ENCODE measurements at regions not wholly inside any gene's neighbourhood (a gene's known extent, or its start where the extent isn't known, plus 50 kb on each side); places are given as distances from the start of the nearest gene placed in this dataset.
"Not testable (repeated sequence)": the region's sequence is repeated elsewhere in the genome, so short reads cannot be mapped to it uniquely, and the experiment has no call there.

DNA sequence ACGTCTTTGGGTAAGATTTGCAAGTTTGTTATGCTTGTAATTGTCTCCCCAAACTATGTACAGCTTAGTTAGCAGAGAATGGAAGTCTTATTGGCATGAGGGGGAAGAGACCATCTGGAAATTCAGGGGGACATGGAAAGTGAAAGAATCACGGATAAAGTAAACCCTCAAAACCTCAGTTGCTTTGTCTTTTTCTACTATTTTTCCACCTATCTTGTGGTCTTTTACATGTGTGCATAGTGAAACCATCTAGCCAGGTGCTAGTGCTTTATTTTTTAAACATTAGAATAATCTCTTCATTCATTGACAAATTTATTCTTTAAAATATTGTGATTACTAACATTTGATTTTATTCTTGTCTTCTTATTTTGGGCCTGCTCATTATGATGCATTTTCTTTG lies 441.1 kb upstream of the RORB start:
- H3K36me3 ChIP-seq (ENCODE audit: low read depth, missing control alignments) = no peaks in the 10 kb centered on the region
- no peaks in the 10 kb centered on the region for H3K27me3 ChIP-seq
- no peaks in the 10 kb centered on the region for H3K9me3 ChIP-seq
- 71 to 76% methylated on average over 2 of the region's 2 CpGs for WGBS, 2 donors
- intact Hi-C loops (cut with DNase I; ENCODE audit: low total_unique reads) = no loop called here
- no peak overlapping the region for H3K4me3 ChIP-seq
- no peak for DNase-seq
- no peaks in the 10 kb centered on the region for H3K4me1 ChIP-seq
- no peak overlapping the region for H3K27ac ChIP-seq
- TF ChIP-seq, protein P1, sequence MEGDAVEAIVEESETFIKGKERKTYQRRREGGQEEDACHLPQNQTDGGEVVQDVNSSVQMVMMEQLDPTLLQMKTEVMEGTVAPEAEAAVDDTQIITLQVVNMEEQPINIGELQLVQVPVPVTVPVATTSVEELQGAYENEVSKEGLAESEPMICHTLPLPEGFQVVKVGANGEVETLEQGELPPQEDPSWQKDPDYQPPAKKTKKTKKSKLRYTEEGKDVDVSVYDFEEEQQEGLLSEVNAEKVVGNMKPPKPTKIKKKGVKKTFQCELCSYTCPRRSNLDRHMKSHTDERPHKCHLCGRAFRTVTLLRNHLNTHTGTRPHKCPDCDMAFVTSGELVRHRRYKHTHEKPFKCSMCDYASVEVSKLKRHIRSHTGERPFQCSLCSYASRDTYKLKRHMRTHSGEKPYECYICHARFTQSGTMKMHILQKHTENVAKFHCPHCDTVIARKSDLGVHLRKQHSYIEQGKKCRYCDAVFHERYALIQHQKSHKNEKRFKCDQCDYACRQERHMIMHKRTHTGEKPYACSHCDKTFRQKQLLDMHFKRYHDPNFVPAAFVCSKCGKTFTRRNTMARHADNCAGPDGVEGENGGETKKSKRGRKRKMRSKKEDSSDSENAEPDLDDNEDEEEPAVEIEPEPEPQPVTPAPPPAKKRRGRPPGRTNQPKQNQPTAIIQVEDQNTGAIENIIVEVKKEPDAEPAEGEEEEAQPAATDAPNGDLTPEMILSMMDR (IDR thresholded peaks at IDR 0.05) = no peak
- no peak for TF ChIP-seq POLR2A (IDR thresholded peaks at IDR 0.05)

GRCh38 chr9:74057051-74057450 lies 440.1 kb upstream of the RORB start:
- H3K4me3 ChIP-seq; intact Hi-C loops (cut with DNase I; ENCODE audit: low total_unique reads); H3K9me3 ChIP-seq; H3K27me3 ChIP-seq; H3K36me3 ChIP-seq (ENCODE audit: low read depth, missing control alignments); DNase-seq; H3K4me1 ChIP-seq; H3K27ac ChIP-seq: not testable (repeated sequence)

GRCh38 chr9:74064702-74065101 lies 432.4 kb upstream of the RORB start:
- DNase-seq = no peak
- 65 to 90% methylated on average over 2 of the region's 2 CpGs for WGBS, 2 donors
- no peaks in the 10 kb centered on the region for H3K36me3 ChIP-seq (ENCODE audit: low read depth, missing control alignments)
- H3K4me3 ChIP-seq = no peak overlapping the region
- no peaks in the 10 kb centered on the region for H3K4me1 ChIP-seq
- TF ChIP-seq POLR2A (IDR thresholded peaks at IDR 0.05) = no peak
- TF ChIP-seq, protein P1 (IDR thresholded peaks at IDR 0.05) = no peak
- no peaks in the 10 kb centered on the region for H3K27me3 ChIP-seq
- H3K27ac ChIP-seq = no peak overlapping the region
- H3K9me3 ChIP-seq = no peaks in the 10 kb centered on the region
- intact Hi-C loops (cut with DNase I; ENCODE audit: low total_unique reads) = no loop called here

DNA sequence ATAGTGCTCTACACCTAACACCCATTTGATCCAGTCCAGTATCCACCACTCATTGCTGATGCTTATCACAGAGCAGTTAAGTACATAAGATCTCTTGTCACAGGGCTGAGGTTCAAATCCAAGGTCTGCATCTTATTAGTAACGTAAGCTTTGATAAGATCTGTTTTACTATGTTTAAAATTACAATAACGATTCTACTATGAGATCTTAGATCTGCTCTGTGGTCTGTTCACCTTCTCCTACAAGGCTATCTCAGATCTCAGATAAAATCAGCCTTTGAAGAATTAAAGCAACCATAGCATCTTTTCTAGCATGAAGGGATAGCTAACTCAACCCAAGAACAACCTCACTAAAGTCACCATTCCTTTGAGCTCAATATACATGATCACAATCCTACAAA lies 431.0 kb upstream of the RORB start:
- H3K4me3 ChIP-seq = no peak overlapping the region
- no peaks in the 10 kb centered on the region for H3K36me3 ChIP-seq (ENCODE audit: low read depth, missing control alignments)
- no peak for TF ChIP-seq POLR2A (IDR thresholded peaks at IDR 0.05)
- TF ChIP-seq, protein P1 (IDR thresholded peaks at IDR 0.05) = no peak
- DNase-seq = no peak
- intact Hi-C loops (cut with DNase I; ENCODE audit: low total_unique reads) = no loop called here
- WGBS, 2 donors = 73 to 81% methylated on average over 2 of the region's 2 CpGs
- no peaks in the 10 kb centered on the region for H3K4me1 ChIP-seq
- H3K27me3 ChIP-seq = no peaks in the 10 kb centered on the region
- H3K27ac ChIP-seq = no peak overlapping the region
- H3K9me3 ChIP-seq = no peaks in the 10 kb centered on the region

DNA sequence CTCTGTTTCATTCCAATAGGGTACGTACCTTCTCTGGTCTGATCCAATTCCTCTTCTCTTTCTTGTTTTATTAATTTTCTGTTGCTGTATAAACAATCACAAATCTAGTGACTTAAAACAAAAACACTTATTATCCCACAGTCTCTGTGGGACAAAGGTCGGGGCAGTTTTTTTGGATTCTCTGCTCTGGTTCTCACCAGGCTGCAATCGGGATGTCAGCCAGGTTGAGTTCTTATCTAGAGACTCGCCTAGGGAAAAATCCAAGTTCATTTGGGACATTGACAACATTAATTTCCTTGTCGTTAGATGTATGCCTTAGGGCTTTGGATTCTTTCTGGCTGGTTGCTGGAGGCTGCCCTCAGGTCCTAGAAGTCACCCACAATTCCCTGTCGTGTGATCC lies 430.5 kb upstream of the RORB start:
- Histone ChIP-seq H3K27ac (no peak overlapping the region), H3K4me1 (no peaks in the 10 kb centered on the region), H3K4me3 (no peak overlapping the region), H3K9me3 (no peaks in the 10 kb centered on the region), H3K27me3 (no peaks in the 10 kb centered on the region), H3K36me3 (ENCODE audit: low read depth, missing control alignments) (no peaks in the 10 kb centered on the region)
- TF ChIP-seq, protein P1 (IDR thresholded peaks at IDR 0.05) = no peak
- TF ChIP-seq POLR2A (IDR thresholded peaks at IDR 0.05) = no peak
- no peak for DNase-seq
- intact Hi-C loops (cut with DNase I; ENCODE audit: low total_unique reads) = no loop called here
- 69 to 78% methylated on average over 6 of the region's 6 CpGs for WGBS, 2 donors

Data from testis (tissue), 2 donors.